DOHH2 (cell line): ENCODE measurements at regions not wholly inside any gene's neighbourhood (a gene's known extent, or its start where the extent isn't known, plus 50 kb on each side); places are given as distances from the start of the nearest gene placed in this dataset.

Experiments used
- CTCF ChIP-seq: fragments of 200-600 bp; sonication (generic); IDR thresholded peaks from one replicate; pipeline ENCODE4 v1.5.1; 2014; ENCODE audit warnings: antibody characterized with exemption, mild to moderate bottlenecking, low read depth, low read length; ENCODE audit not compliant: poor library complexity, severe bottlenecking
- EZH2phosphoT487 ChIP-seq: fragments of 200-600 bp; sonication (generic); IDR thresholded peaks from 2 replicates; pipeline ENCODE4 v1.6.1; 2017; ENCODE audit warnings: borderline replicate concordance, mild to moderate bottlenecking, antibody characterized with exemption, low read length, moderate library complexity, mixed read lengths

- TF ChIP-seq CTCF: no peak
- TF ChIP-seq EZH2phosphoT487: no peak
Observed at GRCh38 chr18:59985289-59985688, 85.5 kb downstream of the PMAIP1 start.
